ENCODE measurements at regions not wholly inside any gene's neighbourhood (a gene's known extent, or its start where the extent isn't known, plus 50 kb on each side); places are given as distances from the start of the nearest gene placed in this dataset.

- TF ChIP-seq, protein P1, sequence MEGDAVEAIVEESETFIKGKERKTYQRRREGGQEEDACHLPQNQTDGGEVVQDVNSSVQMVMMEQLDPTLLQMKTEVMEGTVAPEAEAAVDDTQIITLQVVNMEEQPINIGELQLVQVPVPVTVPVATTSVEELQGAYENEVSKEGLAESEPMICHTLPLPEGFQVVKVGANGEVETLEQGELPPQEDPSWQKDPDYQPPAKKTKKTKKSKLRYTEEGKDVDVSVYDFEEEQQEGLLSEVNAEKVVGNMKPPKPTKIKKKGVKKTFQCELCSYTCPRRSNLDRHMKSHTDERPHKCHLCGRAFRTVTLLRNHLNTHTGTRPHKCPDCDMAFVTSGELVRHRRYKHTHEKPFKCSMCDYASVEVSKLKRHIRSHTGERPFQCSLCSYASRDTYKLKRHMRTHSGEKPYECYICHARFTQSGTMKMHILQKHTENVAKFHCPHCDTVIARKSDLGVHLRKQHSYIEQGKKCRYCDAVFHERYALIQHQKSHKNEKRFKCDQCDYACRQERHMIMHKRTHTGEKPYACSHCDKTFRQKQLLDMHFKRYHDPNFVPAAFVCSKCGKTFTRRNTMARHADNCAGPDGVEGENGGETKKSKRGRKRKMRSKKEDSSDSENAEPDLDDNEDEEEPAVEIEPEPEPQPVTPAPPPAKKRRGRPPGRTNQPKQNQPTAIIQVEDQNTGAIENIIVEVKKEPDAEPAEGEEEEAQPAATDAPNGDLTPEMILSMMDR (tag by site-specific recombination; IDR thresholded peaks at IDR 0.05): no peak
- TF ChIP-seq ZNF530 (tag by site-specific recombination; IDR thresholded peaks at IDR 0.05; ENCODE audit: low read depth) (no peak), ZNF561 (tag by site-specific recombination; IDR thresholded peaks at IDR 0.05; ENCODE audit: borderline replicate concordance) (no peak), KLF7 (tag by site-specific recombination; IDR thresholded peaks at IDR 0.05; ENCODE audit: borderline replicate concordance) (no peak), ZSCAN16 (tag by site-specific recombination; IDR thresholded peaks at IDR 0.05) (no peak)
Measured at GRCh38 chr13:107065036-107065435, 497.1 kb upstream of the ARGLU1 start.
